H9 (cell line): ENCODE measurements at regions not wholly inside any gene's neighbourhood (a gene's known extent, or its start where the extent isn't known, plus 50 kb on each side); places are given as distances from the start of the nearest gene placed in this dataset.

Experiments
- DNase-seq: peaks from one replicate; pipeline ENCODE4 v3.0.0-alpha.2; 2017
- H2AFZ ChIP-seq: one replicate; pipeline ENCODE4 v1.6.1; 2013; ENCODE audit warnings: mild to moderate bottlenecking, low read length, control low read depth, moderate library complexity
- H2AK5ac ChIP-seq: 2 replicates; pipeline ENCODE4 v1.6.1; 2013; ENCODE audit warnings: low read length, control low read depth, mixed read lengths; ENCODE audit not compliant: insufficient read length
- H2BK120ac ChIP-seq: one replicate; pipeline ENCODE4 v1.6.1; 2013; ENCODE audit warnings: low read depth, mild to moderate bottlenecking, low read length, control low read depth, inconsistent platforms; ENCODE audit not compliant: poor library complexity, severe bottlenecking
- H2BK12ac ChIP-seq: 2 replicates; pipeline ENCODE4 v1.6.1; 2013; ENCODE audit warnings: low read length, control low read depth, mixed read lengths, low read depth; ENCODE audit not compliant: insufficient read length
- H2BK15ac ChIP-seq: 2 replicates; pipeline ENCODE4 v1.6.1; 2013; ENCODE audit warnings: low read depth, low read length, control low read depth
- H2BK20ac ChIP-seq: one replicate; pipeline ENCODE4 v1.6.1; 2013; ENCODE audit warnings: low read depth, mild to moderate bottlenecking, low read length, control low read depth, inconsistent platforms; ENCODE audit not compliant: poor library complexity, severe bottlenecking
- H2BK5ac ChIP-seq: 2 replicates; pipeline ENCODE4 v1.6.1; 2013; ENCODE audit warnings: low read length, control low read depth, mixed read lengths; ENCODE audit not compliant: insufficient read length
- H3K14ac ChIP-seq: 2 replicates; pipeline ENCODE4 v1.6.1; 2013; ENCODE audit warnings: low read length, control low read depth; ENCODE audit not compliant: insufficient read depth
- H3K18ac ChIP-seq: 2 replicates; pipeline ENCODE4 v1.6.1; 2013; ENCODE audit warnings: low read depth, mild to moderate bottlenecking, mixed read lengths, low read length, control low read depth; ENCODE audit not compliant: insufficient read length
- H3K23ac ChIP-seq: 2 replicates; pipeline ENCODE4 v1.6.1; 2013; ENCODE audit warnings: low read length, control low read depth, mixed read lengths, low read depth; ENCODE audit not compliant: insufficient read length
- H3K23me2 ChIP-seq: 2 replicates; pipeline ENCODE4 v1.6.1; 2013; ENCODE audit warnings: low read depth, mild to moderate bottlenecking, mixed read lengths, low read length, control low read depth; ENCODE audit not compliant: insufficient read length, poor library complexity, severe bottlenecking
- H3K27ac ChIP-seq: 2 replicates; pipeline ENCODE4 v1.5.1; 2013; ENCODE audit warnings: low read length, control low read depth, mixed read lengths, low read depth; ENCODE audit not compliant: insufficient read length
- H3K27me3 ChIP-seq: 2 replicates; pipeline ENCODE4 v1.6.1; 2013; ENCODE audit warnings: low read length, control low read depth, inconsistent platforms; ENCODE audit not compliant: insufficient read depth
- H3K4ac ChIP-seq: 2 replicates; pipeline ENCODE4 v1.6.1; 2013; ENCODE audit warnings: low read depth, mild to moderate bottlenecking, control low read depth, inconsistent platforms, low read length, moderate library complexity
- H3K4me1 ChIP-seq: 2 replicates; pipeline ENCODE4 v1.6.1; 2013; ENCODE audit warnings: low read length, control low read depth, inconsistent platforms; ENCODE audit not compliant: insufficient read depth
- H3K4me2 ChIP-seq: 2 replicates; pipeline ENCODE4 v1.6.1; 2013; ENCODE audit warnings: low read length, control low read depth, mixed read lengths; ENCODE audit not compliant: insufficient read length, insufficient read depth
- H3K56ac ChIP-seq: 2 replicates; pipeline ENCODE4 v1.6.1; 2013; ENCODE audit warnings: low read depth, mild to moderate bottlenecking, mixed read lengths, low read length, control low read depth; ENCODE audit not compliant: insufficient read length
- H3K79me1 ChIP-seq: 2 replicates; pipeline ENCODE4 v1.6.1; 2013; ENCODE audit warnings: low read depth, mild to moderate bottlenecking, moderate library complexity, low read length, control low read depth, inconsistent platforms; ENCODE audit not compliant: insufficient read depth, poor library complexity, severe bottlenecking
- H3K79me2 ChIP-seq: 2 replicates; pipeline ENCODE4 v1.6.1; 2013; ENCODE audit warnings: low read length, control low read depth, inconsistent platforms; ENCODE audit not compliant: insufficient read depth
- H3K9ac ChIP-seq: 2 replicates; pipeline ENCODE4 v1.6.1; 2013; ENCODE audit warnings: low read length, control low read depth, mixed read lengths; ENCODE audit not compliant: insufficient read length; ENCODE audit errors: extremely low read depth
- H3K9me3 ChIP-seq: one replicate; pipeline ENCODE4 v1.6.1; 2013; ENCODE audit warnings: low read depth, low read length, inconsistent platforms; ENCODE audit not compliant: control insufficient read depth
- H3T11ph ChIP-seq: one replicate; pipeline ENCODE4 v1.6.1; 2013; ENCODE audit warnings: mild to moderate bottlenecking, low read length, control low read depth, inconsistent platforms
- H4K20me1 ChIP-seq: one replicate; pipeline ENCODE4 v1.6.1; 2013; ENCODE audit not compliant: control insufficient read depth, insufficient read length, insufficient read depth
- H4K5ac ChIP-seq: 2 replicates; pipeline ENCODE4 v1.6.1; 2013; ENCODE audit warnings: low read depth, mild to moderate bottlenecking, mixed read lengths, low read length, control low read depth; ENCODE audit not compliant: insufficient read length
- H4K8ac ChIP-seq: replicated peaks from 2 replicates; pipeline ENCODE4 v1.6.1; 2013; ENCODE audit warnings: low read length, control low read depth, mixed read lengths, low read depth; ENCODE audit not compliant: insufficient read length
- H4K91ac ChIP-seq: 2 replicates; pipeline ENCODE4 v1.6.1; 2013; ENCODE audit warnings: low read depth, mild to moderate bottlenecking, moderate library complexity, mixed read lengths, low read length, control low read depth; ENCODE audit not compliant: insufficient read length
- H3K27ac Mint-ChIP-seq, 3 experiments: 2 replicates in 2 of 3; 3 replicates in 1 of 3; pipeline ENCODE4 v1.8.0; 2020 to 2021; ENCODE audit warnings: mixed read lengths in 3 of 3, mild to moderate bottlenecking in 1 of 3, moderate library complexity in 1 of 3
- H3K27me3 Mint-ChIP-seq: 2 replicates; pipeline ENCODE4 v1.8.0; 2021; ENCODE audit warnings: low read depth, mild to moderate bottlenecking, moderate library complexity, mixed read lengths
- H3K36me3 Mint-ChIP-seq, 3 experiments: 2 replicates in 2 of 3; 3 replicates in 1 of 3; pipeline ENCODE4 v1.8.0; 2020 to 2021; ENCODE audit warnings: low read depth in 3 of 3, mixed read lengths in 3 of 3; ENCODE audit not compliant: insufficient read depth in 1 of 3
- H3K4me1 Mint-ChIP-seq, 2 experiments: 2 replicates each; pipeline ENCODE4 v1.8.0; 2020; ENCODE audit warnings: mixed read lengths in 2 of 2
- H3K4me3 Mint-ChIP-seq, 2 experiments: 2 replicates in 1 of 2; 3 replicates in 1 of 2; pipeline ENCODE4 v1.8.0; 2020 to 2021; ENCODE audit warnings: mild to moderate bottlenecking in 2 of 2, mixed read lengths in 2 of 2, moderate library complexity in 1 of 2
- H3K9me3 Mint-ChIP-seq, 2 experiments: 2 replicates in 1 of 2; 3 replicates in 1 of 2; pipeline ENCODE4 v1.8.0; 2020; ENCODE audit warnings: mild to moderate bottlenecking in 2 of 2, mixed read lengths in 2 of 2, moderate library complexity in 1 of 2
- CTCF ChIP-seq: fragments of 200-600 bp; sonication (generic); conservative IDR thresholded peaks from 3 replicates; pipeline ENCODE4 v1.8.0; 2021; ENCODE audit warnings: antibody characterized with exemption, mild to moderate bottlenecking
- WGBS: extraction: QIAGEN DNeasy Blood & Tissue Kit; methylation state at CpG from one replicate; pipeline ENCODE4 v1.1.7; 2013; ENCODE audit warnings: missing lambda C conversion rate, low lambda C conversion rate, mixed read lengths; ENCODE audit not compliant: insufficient read length; ENCODE audit errors: extremely low coverage; 5-methylcytosine and 5-hydroxymethylcytosine counted together

DNA sequence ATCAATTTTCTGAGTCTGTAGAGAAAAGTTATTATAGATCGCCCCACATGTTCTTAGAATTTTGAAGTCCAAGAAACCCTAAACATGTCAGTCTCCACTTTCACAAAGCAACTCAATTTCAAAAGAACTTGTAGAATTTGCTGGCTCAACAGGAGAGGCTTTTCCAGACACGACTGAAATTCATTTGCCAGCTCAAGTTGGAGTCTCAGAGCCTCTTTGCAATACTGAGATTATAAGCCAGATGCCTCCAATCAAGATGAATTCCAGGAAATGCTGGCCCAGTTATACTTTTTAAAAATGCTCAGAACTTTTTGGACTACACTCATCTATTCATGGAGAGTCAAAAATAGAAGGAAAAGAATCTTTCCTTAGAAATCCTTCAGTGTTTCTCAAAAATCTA lies 56.9 kb upstream of the NLGN1 start:
- H3K79me1 ChIP-seq, result no peaks in the 10 kb centered on the region
- no peak overlapping the region for H4K8ac ChIP-seq
- H4K91ac ChIP-seq, result no peak overlapping the region
- no peak overlapping the region for H3K18ac ChIP-seq
- no peak overlapping the region for H2BK5ac ChIP-seq
- H2BK20ac ChIP-seq, result no peak overlapping the region
- WGBS, result no CpG with 5 or more reads among the region's 2 CpGs
- H3K27me3 ChIP-seq, result no peaks in the 10 kb centered on the region
- no peaks in the 10 kb centered on the region for H4K20me1 ChIP-seq
- no peaks in the 10 kb centered on the region for H3K36me3 Mint-ChIP-seq
- H2AFZ ChIP-seq, result no peak overlapping the region
- no peaks in the 10 kb centered on the region for H3K4me1 ChIP-seq
- no peak overlapping the region for H2AK5ac ChIP-seq
- H3K4me1 Mint-ChIP-seq, result no peaks in the 10 kb centered on the region
- no peak overlapping the region for H3K56ac ChIP-seq
- no peak overlapping the region for H3T11ph ChIP-seq
- H3K4ac ChIP-seq, result no peak overlapping the region
- H3K9ac ChIP-seq, result no peak overlapping the region
- H3K79me2 ChIP-seq, result no peaks in the 10 kb centered on the region
- no peaks in the 10 kb centered on the region for H3K23me2 ChIP-seq
- DNase-seq, result no peak
- no peak overlapping the region for H3K27ac ChIP-seq
- no peak overlapping the region for H2BK12ac ChIP-seq
- H3K4me2 ChIP-seq, result no peak overlapping the region
- H3K4me3 Mint-ChIP-seq, result no peak overlapping the region
- H3K27me3 Mint-ChIP-seq, result no peaks in the 10 kb centered on the region
- no peak overlapping the region for H4K5ac ChIP-seq
- H3K9me3 Mint-ChIP-seq, result no peaks in the 10 kb centered on the region
- no peak overlapping the region for H3K23ac ChIP-seq
- no peaks in the 10 kb centered on the region for H3K9me3 ChIP-seq
- H3K14ac ChIP-seq, result no peak overlapping the region
- no peak overlapping the region for H2BK15ac ChIP-seq
- no peak overlapping the region for H2BK120ac ChIP-seq
- H3K27ac Mint-ChIP-seq, result no peak overlapping the region
- no peak for TF ChIP-seq CTCF
